ENCODE measurements at regions not wholly inside any gene's neighbourhood (a gene's known extent, or its start where the extent isn't known, plus 50 kb on each side); places are given as distances from the start of the nearest gene placed in this dataset.

- TF ChIP-seq TCF7L2 (IDR thresholded peaks at IDR 0.05; ENCODE audit: borderline replicate concordance, extremely low read depth, insufficient read depth, insufficient read length) (no peak), JUND (IDR thresholded peaks at IDR 0.05) (no peak)
- TF ChIP-seq, protein P1, sequence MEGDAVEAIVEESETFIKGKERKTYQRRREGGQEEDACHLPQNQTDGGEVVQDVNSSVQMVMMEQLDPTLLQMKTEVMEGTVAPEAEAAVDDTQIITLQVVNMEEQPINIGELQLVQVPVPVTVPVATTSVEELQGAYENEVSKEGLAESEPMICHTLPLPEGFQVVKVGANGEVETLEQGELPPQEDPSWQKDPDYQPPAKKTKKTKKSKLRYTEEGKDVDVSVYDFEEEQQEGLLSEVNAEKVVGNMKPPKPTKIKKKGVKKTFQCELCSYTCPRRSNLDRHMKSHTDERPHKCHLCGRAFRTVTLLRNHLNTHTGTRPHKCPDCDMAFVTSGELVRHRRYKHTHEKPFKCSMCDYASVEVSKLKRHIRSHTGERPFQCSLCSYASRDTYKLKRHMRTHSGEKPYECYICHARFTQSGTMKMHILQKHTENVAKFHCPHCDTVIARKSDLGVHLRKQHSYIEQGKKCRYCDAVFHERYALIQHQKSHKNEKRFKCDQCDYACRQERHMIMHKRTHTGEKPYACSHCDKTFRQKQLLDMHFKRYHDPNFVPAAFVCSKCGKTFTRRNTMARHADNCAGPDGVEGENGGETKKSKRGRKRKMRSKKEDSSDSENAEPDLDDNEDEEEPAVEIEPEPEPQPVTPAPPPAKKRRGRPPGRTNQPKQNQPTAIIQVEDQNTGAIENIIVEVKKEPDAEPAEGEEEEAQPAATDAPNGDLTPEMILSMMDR (IDR thresholded peaks at IDR 0.05 in 2 of 3, conservative IDR thresholded peaks at IDR 0.05 in 1 of 3; ENCODE audit: borderline replicate concordance in 1 of 3, insufficient read depth in 1 of 3, low read depth in 2 of 3, low read length in 2 of 3) = no peak
Observed at GRCh38 chr22:47601666-47602065, 839.2 kb downstream of the TBC1D22A start.
